Vagina (tissue), 2 donors: ENCODE measurements at regions not wholly inside any gene's neighbourhood (a gene's known extent, or its start where the extent isn't known, plus 50 kb on each side); places are given as distances from the start of the nearest gene placed in this dataset.

ENCODE experiments used
- DNase-seq, 2 donors: peaks; one replicate each; pipeline ENCODE4 v3.0.0-alpha.2; 2017; ENCODE audit errors: extremely low spot score in 2 of 2
- H3K27ac ChIP-seq: fragments of 200-600 bp; sonication (generic); one replicate; pipeline ENCODE4 v1.5.1; 2019
- H3K27me3 ChIP-seq: fragments of 200-600 bp; sonication (generic); one replicate; pipeline ENCODE4 v1.5.1; 2019
- H3K36me3 ChIP-seq, 2 donors: fragments of 200-600 bp; sonication (generic); one replicate each; pipeline ENCODE4 v1.5.1; 2017 to 2019
- H3K4me1 ChIP-seq: fragments of 200-600 bp; sonication (generic); one replicate; pipeline ENCODE4 v1.5.1; 2019
- H3K4me3 ChIP-seq, 2 donors: fragments of 200-600 bp; sonication (generic); 1 replicate in 1 of 2; 2 replicates in 1 of 2; pipeline ENCODE4 v1.5.1; 2016 to 2019
- H3K9me3 ChIP-seq: fragments of 200-600 bp; sonication (generic); one replicate; pipeline ENCODE4 v1.5.1; 2019
- CTCF ChIP-seq, 3 experiments: fragments of 450-650 bp in 2 of 3; fragments of 200-600 bp in 1 of 3; sonication (generic) in 1 of 3; IDR thresholded peaks; one replicate each; pipeline ENCODE4 v1.5.1; 2017 to 2019; ENCODE audit warnings: antibody characterized with exemption in 3 of 3, mild to moderate bottlenecking in 2 of 3, moderate library complexity in 2 of 3
- POLR2A ChIP-seq, 2 donors: fragments of 450-650 bp; IDR thresholded peaks; one replicate each; pipeline ENCODE4 v1.6.1; 2017; ENCODE audit warnings: antibody characterized with exemption in 2 of 2, mild to moderate bottlenecking in 2 of 2, moderate library complexity in 2 of 2
- POLR2AphosphoS5 ChIP-seq, 2 donors: sonication (generic); formaldehyde crosslinking; IDR thresholded peaks; one replicate each; pipeline ENCODE4 v1.9.0; 2017; ENCODE audit warnings: antibody characterized with exemption in 2 of 2, mild to moderate bottlenecking in 2 of 2, low read depth in 1 of 2; ENCODE audit not compliant: insufficient read depth in 1 of 2
- intact Hi-C: fragments of 100-400 bp; cut with DNase I; formaldehyde crosslinking; loops from one replicate; pipeline ENCODE4 v1.15.1; 2023

GRCh38 chr6:149147938-149148718, 169.4 kb upstream of the TAB2 start:
- TF ChIP-seq POLR2A (IDR thresholded peaks at IDR 0.05): no peak
- no peak for TF ChIP-seq CTCF (IDR thresholded peaks at IDR 0.05)
- TF ChIP-seq POLR2AphosphoS5 (IDR thresholded peaks at IDR 0.05; ENCODE audit: insufficient read depth in 1 of 2, low read depth in 1 of 2): no peak
- no peak for DNase-seq
- no peaks in the 10 kb centered on the region for H3K27me3 ChIP-seq

DNA sequence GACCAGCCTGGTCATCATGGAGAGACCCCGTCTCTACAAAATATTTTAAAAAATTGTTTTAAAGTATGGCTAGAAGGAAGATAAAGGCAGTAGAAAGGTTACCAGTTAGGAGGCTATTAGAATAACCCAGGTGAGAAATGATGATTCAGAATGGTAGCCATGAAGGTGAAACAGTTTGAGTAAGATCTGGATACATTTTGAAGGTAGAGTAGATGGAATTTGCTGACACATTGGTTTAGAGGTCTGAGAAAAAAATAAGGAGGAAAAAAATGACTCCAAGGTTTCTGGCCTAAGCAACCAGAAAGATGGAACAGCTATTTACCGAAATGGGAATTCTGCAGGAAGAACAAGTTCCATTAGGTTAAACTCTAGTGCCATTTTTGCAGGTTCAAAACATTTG, 167.9 kb upstream of the TAB2 start:
- no peak overlapping the region for H3K4me3 ChIP-seq
- peaks cover 4% of the 10 kb centered on the region for H3K4me1 ChIP-seq
- no peaks in the 10 kb centered on the region for H3K36me3 ChIP-seq
- no peak overlapping the region for H3K27ac ChIP-seq
- H3K27me3 ChIP-seq: no peaks in the 10 kb centered on the region
- intact Hi-C loops: no loop called here
- DNase-seq: no peak
- no peaks in the 10 kb centered on the region for H3K9me3 ChIP-seq
- TF ChIP-seq POLR2A (IDR thresholded peaks at IDR 0.05) (no peak), POLR2AphosphoS5 (IDR thresholded peaks at IDR 0.05; ENCODE audit: insufficient read depth in 1 of 2, low read depth in 1 of 2) (no peak), CTCF (IDR thresholded peaks at IDR 0.05) (no peak)

More at GRCh38 chr6:149147938-149148718, 169.4 kb upstream of the TAB2 start:
- intact Hi-C loops: no loop called here
- Histone ChIP-seq H3K4me1 (peaks cover 4% of the 10 kb centered on the region), H3K4me3 (no peak overlapping the region), H3K27ac (no peak overlapping the region), H3K36me3 (no peaks in the 10 kb centered on the region), H3K9me3 (no peaks in the 10 kb centered on the region)

DNA sequence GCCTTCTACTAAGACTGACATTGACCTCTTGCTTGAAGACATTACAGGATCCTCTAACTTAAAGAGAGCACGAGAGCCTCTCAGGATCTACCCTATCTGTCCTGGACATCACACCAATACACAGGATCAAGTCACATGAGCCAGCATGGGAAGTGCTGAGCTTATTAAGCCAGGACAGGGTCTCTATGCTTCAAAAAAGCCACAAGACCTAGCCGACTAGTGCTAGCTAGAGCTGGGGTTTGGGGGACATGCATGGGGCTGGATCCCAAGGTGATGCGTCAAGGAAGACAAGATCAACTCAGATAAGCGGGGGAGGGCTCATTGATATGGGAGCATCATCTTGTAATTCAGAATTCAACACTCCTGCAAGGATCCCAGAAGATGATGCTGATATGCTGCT, 167.2 kb upstream of the TAB2 start:
- Histone ChIP-seq H3K4me3 (no peak overlapping the region), H3K27ac (no peak overlapping the region), H3K36me3 (no peaks in the 10 kb centered on the region), H3K27me3 (no peaks in the 10 kb centered on the region), H3K4me1 (peaks cover 4% of the 10 kb centered on the region), H3K9me3 (no peaks in the 10 kb centered on the region)
- no peak for TF ChIP-seq POLR2AphosphoS5 (IDR thresholded peaks at IDR 0.05; ENCODE audit: insufficient read depth in 1 of 2, low read depth in 1 of 2)
- TF ChIP-seq CTCF (IDR thresholded peaks at IDR 0.05): no peak
- TF ChIP-seq POLR2A (IDR thresholded peaks at IDR 0.05): no peak
- DNase-seq: no peak
- intact Hi-C loops: no loop called here

- TF ChIP-seq CTCF (IDR thresholded peaks at IDR 0.05) (no peak), POLR2AphosphoS5 (IDR thresholded peaks at IDR 0.05; ENCODE audit: insufficient read depth in 1 of 2, low read depth in 1 of 2) (no peak), POLR2A (IDR thresholded peaks at IDR 0.05) (no peak)
- Histone ChIP-seq H3K27me3 (no peaks in the 10 kb centered on the region), H3K4me3 (no peak overlapping the region), H3K27ac (no peak overlapping the region), H3K4me1 (peaks cover 4% of the 10 kb centered on the region), H3K9me3 (no peaks in the 10 kb centered on the region), H3K36me3 (no peaks in the 10 kb centered on the region)
- intact Hi-C loops: no loop called here
- DNase-seq: no peak
These were observed 166.6 kb upstream of the TAB2 start for GRCh38 chr6:149150801-149151398.

DNA sequence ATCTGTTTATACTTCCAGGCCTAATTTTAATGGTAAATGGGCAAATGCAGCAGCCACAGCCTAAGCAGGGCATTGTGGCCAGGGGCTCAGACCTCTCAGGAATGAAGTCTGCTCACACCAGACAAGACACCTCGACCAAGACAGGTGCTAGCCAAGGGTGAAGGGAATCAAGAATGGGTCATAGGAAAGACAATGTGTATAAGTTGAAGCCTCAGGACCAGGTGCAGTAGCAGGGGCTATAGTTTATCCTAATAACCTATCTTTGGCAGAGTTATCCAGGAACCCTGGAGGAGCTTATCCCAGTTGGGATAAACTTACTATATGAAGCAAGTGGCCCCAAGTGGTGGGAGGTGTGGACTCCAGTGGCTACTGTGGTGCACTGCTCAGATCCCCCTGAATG, 165.0 kb upstream of the TAB2 start:
- Histone ChIP-seq H3K9me3 (no peaks in the 10 kb centered on the region), H3K4me3 (no peak overlapping the region), H3K27ac (no peak overlapping the region), H3K36me3 (no peaks in the 10 kb centered on the region), H3K4me1 (peaks cover 4% of the 10 kb centered on the region), H3K27me3 (no peaks in the 10 kb centered on the region)
- DNase-seq: no peak
- intact Hi-C loops: no loop called here
- TF ChIP-seq POLR2AphosphoS5 (IDR thresholded peaks at IDR 0.05; ENCODE audit: insufficient read depth in 1 of 2, low read depth in 1 of 2): no peak
- TF ChIP-seq CTCF (IDR thresholded peaks at IDR 0.05): no peak
- no peak for TF ChIP-seq POLR2A (IDR thresholded peaks at IDR 0.05)
